ENCODE measurements at regions not wholly inside any gene's neighbourhood (a gene's known extent, or its start where the extent isn't known, plus 50 kb on each side); places are given as distances from the start of the nearest gene placed in this dataset.

GRCh38 chr3:153960458-153961074, 160.6 kb upstream of the ARHGEF26 start:
- H3K27ac ChIP-seq (ENCODE audit: low read length), result no peak overlapping the region
- H3K36me3 ChIP-seq (ENCODE audit: insufficient read depth, low read length), result no peaks in the 10 kb centered on the region
- H2AFZ ChIP-seq (ENCODE audit: low read depth, low read length), result no peak overlapping the region
- no peak overlapping the region for H3K4me3 ChIP-seq (ENCODE audit: low read depth in 1 of 2, low read length in 2 of 2)
- no peaks in the 10 kb centered on the region for H3K79me2 ChIP-seq (ENCODE audit: insufficient read depth, low read length)
- ATAC-seq (ENCODE audit: insufficient read depth, low read depth) (no peak), DNase-seq (no peak)
- TF ChIP-seq CTCF (IDR thresholded peaks at IDR 0.05; ENCODE audit: borderline replicate concordance, extremely low read depth, low read length, poor library complexity, severe bottlenecking), result no peak
- no peak for TF ChIP-seq EZH2 (IDR thresholded peaks at IDR 0.05; ENCODE audit: borderline replicate concordance, low read depth, low read length, severe bottlenecking)
- H4K20me1 ChIP-seq (ENCODE audit: insufficient read depth, low read length), result no peaks in the 10 kb centered on the region
- H3K4me2 ChIP-seq (ENCODE audit: insufficient read depth, low read length), result no peak overlapping the region
- H3K27me3 ChIP-seq (ENCODE audit: insufficient read depth, low read length, poor library complexity), result no peaks in the 10 kb centered on the region
- H3K9ac ChIP-seq (ENCODE audit: low read depth, low read length), result no peak overlapping the region
- H3K9me3 ChIP-seq (ENCODE audit: insufficient read depth, low read length, severe bottlenecking), result no peaks in the 10 kb centered on the region
- no peaks in the 10 kb centered on the region for H3K4me1 ChIP-seq (ENCODE audit: insufficient read depth, low read length)

GRCh38 chr3:153961494-153961893, 159.7 kb upstream of the ARHGEF26 start:
- H3K36me3 ChIP-seq (ENCODE audit: insufficient read depth, low read length), result no peaks in the 10 kb centered on the region
- no peak for DNase-seq
- H3K4me3 ChIP-seq (ENCODE audit: low read depth in 1 of 2, low read length in 2 of 2), result no peak overlapping the region
- no peak overlapping the region for H3K27ac ChIP-seq (ENCODE audit: low read length)
- no peak overlapping the region for H3K9ac ChIP-seq (ENCODE audit: low read depth, low read length)
- no peak overlapping the region for H2AFZ ChIP-seq (ENCODE audit: low read depth, low read length)
- no peak for TF ChIP-seq CTCF (IDR thresholded peaks at IDR 0.05; ENCODE audit: borderline replicate concordance, extremely low read depth, low read length, poor library complexity, severe bottlenecking)
- no peak for TF ChIP-seq EZH2 (IDR thresholded peaks at IDR 0.05; ENCODE audit: borderline replicate concordance, low read depth, low read length, severe bottlenecking)
- ATAC-seq (ENCODE audit: insufficient read depth, low read depth), result no peak
- no peaks in the 10 kb centered on the region for H3K9me3 ChIP-seq (ENCODE audit: insufficient read depth, low read length, severe bottlenecking)
- no peaks in the 10 kb centered on the region for H3K27me3 ChIP-seq (ENCODE audit: insufficient read depth, low read length, poor library complexity)
- H3K4me1 ChIP-seq (ENCODE audit: insufficient read depth, low read length), result no peaks in the 10 kb centered on the region
- H3K79me2 ChIP-seq (ENCODE audit: insufficient read depth, low read length), result no peaks in the 10 kb centered on the region
- no peak overlapping the region for H3K4me2 ChIP-seq (ENCODE audit: insufficient read depth, low read length)
- no peaks in the 10 kb centered on the region for H4K20me1 ChIP-seq (ENCODE audit: insufficient read depth, low read length)

GRCh38 chr3:153963012-153963411, 158.2 kb upstream of the ARHGEF26 start:
- Histone ChIP-seq H3K36me3 (ENCODE audit: insufficient read depth, low read length) (no peaks in the 10 kb centered on the region), H3K27me3 (ENCODE audit: insufficient read depth, low read length, poor library complexity) (no peaks in the 10 kb centered on the region), H3K4me2 (ENCODE audit: insufficient read depth, low read length) (no peak overlapping the region), H3K4me3 (ENCODE audit: low read depth in 1 of 2, low read length in 2 of 2) (no peak overlapping the region), H3K79me2 (ENCODE audit: insufficient read depth, low read length) (no peaks in the 10 kb centered on the region), H3K4me1 (ENCODE audit: insufficient read depth, low read length) (no peaks in the 10 kb centered on the region), H4K20me1 (ENCODE audit: insufficient read depth, low read length) (no peaks in the 10 kb centered on the region), H3K9ac (ENCODE audit: low read depth, low read length) (no peak overlapping the region), H2AFZ (ENCODE audit: low read depth, low read length) (no peak overlapping the region), H3K27ac (ENCODE audit: low read length) (no peak overlapping the region), H3K9me3 (ENCODE audit: insufficient read depth, low read length, severe bottlenecking) (no peaks in the 10 kb centered on the region)
- DNase-seq, result no peak
- TF ChIP-seq EZH2 (IDR thresholded peaks at IDR 0.05; ENCODE audit: borderline replicate concordance, low read depth, low read length, severe bottlenecking) (no peak), CTCF (IDR thresholded peaks at IDR 0.05; ENCODE audit: borderline replicate concordance, extremely low read depth, low read length, poor library complexity, severe bottlenecking) (no peak)
- ATAC-seq (ENCODE audit: insufficient read depth, low read depth), result no peak
